HG02973 (cell line): ENCODE measurements at regions not wholly inside any gene's neighbourhood (a gene's known extent, or its start where the extent isn't known, plus 50 kb on each side); places are given as distances from the start of the nearest gene placed in this dataset.
"Not testable (repeated sequence)": the region's sequence is repeated elsewhere in the genome, so short reads cannot be mapped to it uniquely, and the experiment has no call there.

ENCODE experiments used
- ATAC-seq: cut with Tn5 transposase; IDR thresholded peaks from one replicate; pipeline ENCODE4 v1.9.1; 2021; ENCODE audit warnings: moderate library complexity; ENCODE audit not compliant: unreplicated experiment

DNA sequence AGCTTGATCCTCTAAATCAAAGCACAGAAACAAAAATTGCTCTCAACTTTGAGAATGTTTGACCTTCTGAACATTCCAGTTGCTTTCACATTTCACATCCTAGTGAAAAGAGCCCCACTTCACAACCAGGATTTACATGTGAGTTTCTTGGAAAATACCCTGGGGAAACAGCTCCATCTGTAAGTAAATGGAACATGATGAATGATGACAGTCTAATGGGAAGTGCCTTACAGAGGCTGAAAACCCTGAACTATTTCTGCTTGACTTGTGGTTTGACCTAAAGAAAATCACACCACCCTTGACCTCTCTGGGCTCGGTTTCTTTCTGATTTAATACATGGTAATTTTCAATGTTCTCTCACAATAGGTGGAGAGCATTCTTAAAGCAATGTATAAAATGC lies 499.4 kb upstream of the API5 start:
- no peak for ATAC-seq

DNA sequence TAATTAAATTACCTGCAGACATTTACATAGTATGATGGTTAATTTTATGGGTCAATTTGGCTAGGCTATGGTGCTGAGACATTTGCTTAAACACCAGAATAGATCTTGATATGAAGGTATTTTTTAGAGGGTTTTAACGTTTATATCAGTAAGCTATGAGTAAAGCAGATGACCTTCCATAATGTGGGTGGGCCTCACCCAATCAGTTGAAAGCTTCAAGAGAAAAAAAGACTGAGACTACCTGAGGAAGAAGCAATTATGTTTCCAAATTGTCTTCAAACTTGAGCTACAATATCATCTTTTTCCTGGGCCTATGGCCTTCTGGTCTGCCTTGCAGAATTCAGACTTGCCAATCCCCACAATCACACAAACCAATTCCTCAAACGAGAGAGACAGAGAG lies 498.8 kb upstream of the API5 start:
- no peak for ATAC-seq

DNA sequence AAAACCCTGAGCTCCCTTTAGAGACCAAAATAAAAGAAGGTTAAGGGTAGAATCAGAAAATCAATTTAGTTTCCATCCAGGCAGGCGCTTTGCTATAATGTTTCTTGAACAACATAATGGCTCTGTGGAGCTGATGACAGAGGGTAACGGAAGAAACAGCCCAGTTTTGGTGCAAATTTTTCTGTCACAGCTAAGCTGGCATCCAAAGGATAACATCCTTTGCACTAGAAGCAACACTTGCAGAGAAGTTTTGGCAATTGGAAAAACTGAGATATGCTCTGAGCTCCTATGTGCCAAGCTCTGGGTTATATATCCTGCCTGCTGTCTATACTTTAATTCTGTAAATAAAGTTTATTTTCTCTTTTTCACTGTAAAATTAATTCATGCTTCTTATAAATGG lies 495.3 kb upstream of the API5 start:
- no peak for ATAC-seq

DNA sequence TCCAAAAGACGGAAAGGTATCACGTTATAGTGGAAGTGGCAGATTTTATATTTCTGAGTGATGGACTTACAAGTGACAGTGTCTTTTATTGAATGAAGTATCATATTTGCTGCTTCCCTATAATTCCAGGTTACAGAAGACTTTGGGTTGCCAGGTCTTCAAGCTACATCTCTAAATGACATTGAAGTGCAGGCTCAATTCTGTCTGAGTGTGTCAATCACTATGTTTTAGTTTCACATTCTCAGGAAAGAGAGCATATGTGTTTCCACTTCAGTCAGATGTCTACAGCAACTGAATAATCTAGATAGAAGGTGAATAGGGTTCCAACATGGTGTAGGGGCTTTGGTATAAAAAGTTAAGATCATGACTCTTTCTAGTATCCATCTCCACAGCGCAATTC lies 492.7 kb upstream of the API5 start:
- no peak for ATAC-seq

DNA sequence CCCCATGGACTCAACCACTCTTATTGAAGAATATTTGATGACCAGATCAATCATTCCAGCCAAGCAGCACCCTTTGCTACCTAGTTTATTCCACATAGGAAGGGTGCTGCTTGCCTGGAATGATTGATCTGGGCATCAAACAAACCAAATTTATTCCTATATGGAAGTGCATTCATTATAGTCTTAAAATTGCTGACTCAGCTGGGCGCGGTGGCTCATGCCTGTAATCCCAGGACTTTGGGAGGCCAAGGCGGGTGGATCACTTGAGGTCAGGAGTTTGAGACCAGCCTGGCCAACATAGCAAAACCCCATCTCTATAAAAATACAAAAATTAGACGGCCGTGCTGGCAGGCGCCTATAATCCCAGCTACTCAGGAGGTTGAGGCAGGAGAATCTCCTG lies 489.6 kb upstream of the API5 start:
- not testable (repeated sequence) for ATAC-seq

DNA sequence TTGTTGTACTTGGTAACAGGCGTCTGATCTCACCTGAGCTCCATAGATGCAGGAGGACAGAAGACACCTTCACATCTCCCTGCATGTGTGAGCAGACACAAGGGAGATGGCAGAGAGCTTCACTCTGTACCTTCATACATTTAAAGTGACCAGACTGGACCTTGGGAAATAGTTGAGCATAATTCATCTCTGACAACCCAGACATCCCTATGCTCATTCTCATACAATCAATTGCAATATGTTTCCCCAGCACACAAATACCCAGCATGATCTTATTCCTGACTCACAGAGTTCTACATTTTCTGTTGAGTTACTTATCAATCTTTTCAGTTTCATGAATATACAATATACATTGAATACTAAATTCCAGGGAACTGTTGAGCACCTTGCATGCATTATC lies 488.2 kb upstream of the API5 start:
- ATAC-seq, result no peak

DNA sequence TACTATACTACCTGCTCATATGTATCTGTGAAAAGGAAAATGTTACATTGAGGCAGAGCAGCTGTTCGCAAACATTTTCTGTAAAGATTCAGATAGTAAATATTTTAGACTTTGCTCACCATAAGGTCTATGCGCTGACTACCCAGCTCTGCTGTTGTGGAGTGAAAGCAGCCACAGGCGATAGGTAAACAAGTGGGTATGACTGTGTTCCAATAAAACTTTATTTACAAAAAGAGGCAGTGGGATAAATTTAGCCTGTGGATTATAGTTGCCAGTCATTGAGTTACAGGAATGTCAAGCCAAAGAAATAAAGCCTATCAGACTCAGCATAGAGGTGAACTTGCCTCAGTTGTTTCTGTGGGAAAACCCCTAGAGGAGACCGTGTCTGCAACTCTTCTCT lies 487.7 kb upstream of the API5 start:
- no peak for ATAC-seq

DNA sequence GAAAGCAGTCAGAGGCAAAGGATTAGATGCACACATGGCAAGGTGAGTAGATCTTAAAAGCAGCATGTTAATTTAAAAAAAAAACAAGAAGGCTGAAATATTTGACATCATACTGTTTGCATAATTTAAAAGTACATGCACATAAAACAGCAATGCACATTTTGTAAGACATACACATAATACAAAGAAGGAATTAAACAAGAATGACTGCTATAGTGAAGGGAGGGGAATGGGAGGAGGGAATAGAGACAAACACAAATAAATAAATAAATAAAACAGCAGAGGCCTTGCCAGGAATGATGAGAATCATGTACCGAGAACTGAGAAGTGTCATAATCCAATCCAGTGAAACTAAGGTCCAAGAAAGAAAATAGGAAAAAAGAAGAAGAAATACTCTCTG lies 486.2 kb upstream of the API5 start:
- ATAC-seq, result no peak

DNA sequence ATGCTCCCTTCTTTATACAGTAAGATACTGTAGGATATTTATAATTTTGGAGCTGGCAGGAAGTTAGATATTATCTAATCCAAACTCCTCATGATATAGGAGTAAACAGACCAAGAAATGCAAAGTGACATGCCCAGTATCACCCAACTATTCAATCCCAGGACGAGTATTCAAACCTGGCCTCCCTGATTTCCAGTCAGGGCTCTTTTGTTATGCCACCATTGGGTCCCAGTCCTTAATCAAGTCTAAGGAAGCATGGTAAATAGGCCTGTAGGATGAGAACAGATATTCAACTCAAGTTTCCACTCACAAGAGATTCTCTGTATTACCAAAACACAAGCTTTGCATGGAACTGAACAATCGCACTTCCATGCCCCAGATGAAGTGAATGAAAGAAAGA lies 484.0 kb upstream of the API5 start:
- no peak for ATAC-seq

DNA sequence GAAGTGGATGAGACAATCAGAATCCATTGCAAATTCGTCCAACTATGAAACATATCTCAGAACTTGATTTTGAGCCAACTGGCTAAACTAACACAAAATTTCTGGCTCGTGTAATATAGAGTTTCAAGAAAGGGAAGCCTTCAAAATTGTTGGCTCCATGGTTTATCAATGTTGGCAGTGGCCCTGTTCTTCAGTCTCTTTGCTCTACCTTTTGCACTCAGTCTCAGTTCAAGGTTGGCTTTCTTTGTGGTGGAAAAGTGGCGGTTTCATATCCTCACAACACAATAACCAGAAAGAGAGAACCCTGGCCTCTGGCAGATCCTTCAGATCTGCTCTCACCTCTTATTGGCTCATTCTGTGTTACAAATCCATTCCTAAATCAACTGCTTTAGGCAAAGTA lies 473.8 kb upstream of the API5 start:
- ATAC-seq, result no peak

DNA sequence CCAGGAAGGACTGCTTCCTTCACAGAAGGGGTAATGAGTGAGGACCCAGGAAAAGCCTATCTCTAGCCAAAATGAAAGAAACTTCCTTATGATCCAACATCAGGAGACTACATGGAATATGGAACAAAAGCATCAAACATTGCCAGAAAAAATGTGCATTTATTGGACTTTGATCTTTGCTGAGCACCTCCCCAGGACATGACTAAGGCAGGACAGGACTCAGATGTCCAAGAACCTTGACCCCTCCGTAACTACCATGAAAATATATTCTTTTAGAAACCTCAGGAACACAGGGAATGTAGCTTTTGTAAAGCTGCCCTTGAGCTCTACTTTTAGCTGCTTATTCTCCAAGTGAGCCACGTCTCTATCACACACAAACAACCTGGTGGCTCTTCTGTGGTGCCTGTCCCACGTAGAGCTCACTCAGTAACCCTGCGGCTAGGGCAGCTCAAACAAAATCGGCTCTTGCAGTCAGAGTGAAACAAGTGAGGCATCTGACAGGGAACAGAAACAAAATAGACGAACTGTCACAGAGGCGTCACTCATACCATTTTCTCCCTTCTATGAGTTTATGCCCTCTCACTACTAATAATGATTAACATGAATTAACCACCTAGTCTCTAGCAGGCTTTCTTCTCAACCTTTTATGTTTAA lies 471.5 kb upstream of the API5 start:
- ATAC-seq, result no peak

DNA sequence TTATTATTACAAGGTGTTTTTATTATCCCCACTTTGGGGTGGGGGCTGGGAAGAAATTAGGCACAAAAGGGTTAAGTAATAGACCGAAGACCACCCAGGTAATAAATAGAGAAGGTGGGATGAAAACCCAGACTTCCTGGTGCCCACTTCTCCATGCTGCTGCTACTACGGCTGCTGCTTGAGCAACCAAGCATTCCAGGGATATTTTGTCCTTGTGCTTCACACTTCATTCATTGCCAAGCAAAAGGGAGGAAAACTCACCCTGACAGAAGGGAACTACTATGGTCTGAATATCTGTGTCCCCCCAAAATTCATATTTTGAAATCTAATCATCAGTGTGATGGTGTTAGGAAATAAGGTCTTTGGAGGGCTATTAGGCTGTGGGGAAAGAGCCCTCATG lies 470.9 kb upstream of the API5 start:
- ATAC-seq, result no peak

DNA sequence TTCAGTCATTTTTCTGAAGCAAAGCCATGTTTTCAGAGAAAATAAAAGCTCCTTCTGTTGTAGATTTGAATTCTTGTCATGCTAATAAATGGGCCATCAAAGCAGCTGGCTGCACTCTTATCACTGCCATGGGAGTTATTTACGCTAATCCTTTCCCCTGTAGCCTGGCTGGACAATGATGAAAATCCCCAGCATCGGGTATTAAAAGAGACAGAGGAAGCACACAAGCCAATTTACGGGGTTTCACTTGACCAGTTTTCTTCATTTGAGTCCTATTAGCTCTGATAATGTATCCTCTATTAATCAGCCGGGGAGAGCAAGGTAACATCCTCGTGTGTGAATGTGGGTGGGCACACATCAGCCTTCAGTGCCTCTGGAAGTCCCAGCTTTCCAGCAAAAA lies 470.2 kb upstream of the API5 start:
- ATAC-seq, result no peak

DNA sequence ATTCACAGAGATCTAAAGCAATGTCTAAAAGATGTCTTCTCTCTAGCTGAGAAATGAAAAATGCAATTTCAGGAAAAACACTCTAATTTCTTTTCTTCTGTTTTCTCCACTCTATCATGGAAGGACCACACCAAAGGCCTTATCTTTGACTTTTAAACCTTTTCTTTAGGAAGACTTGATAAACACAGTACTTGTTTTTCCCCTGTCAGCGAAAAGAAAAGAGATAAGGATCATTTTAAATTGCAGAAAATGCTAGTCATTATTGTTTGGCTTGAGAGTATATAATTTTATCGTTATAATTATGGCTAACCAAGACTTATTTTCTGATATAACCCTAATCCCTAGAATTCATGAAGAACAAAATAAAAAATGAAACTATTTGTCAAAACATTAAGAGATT lies 462.4 kb upstream of the API5 start:
- no peak for ATAC-seq

DNA sequence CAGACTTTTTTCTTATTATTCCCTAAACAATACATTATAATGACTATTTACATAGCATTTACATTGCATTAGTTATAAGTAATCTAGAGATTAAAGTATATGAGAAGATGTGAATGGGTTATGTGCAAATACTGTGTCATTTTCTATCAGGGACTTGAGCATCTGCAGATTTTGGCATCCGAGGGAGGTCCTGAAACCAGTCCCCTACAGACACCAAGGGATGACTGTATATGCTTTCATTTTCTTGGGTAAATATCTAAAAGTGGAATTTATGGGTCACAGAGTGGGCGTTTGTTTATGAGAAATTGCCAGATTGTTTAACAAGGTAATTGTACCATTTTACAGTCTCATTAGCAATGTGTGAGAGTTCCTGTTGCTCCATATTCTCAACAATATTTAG lies 454.5 kb upstream of the API5 start:
- no peak for ATAC-seq

DNA sequence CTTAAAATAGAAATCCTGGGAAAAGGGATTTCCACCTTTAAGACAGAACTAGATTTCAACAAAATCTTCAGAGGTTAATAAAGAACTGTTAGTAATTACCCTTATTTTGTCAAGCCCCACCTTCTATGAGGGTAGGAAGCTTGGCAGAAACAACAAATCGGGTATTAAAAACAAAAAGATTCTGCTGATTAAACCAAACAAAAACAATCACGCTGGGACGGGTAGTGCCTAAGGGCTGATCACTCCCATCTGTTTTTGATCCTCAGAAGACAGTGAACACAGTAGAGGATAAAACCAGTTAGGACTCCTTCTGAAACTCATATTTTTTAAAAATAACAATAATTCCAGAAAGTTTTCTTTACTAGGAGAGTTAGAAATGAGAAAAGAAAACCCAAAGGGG lies 441.3 kb upstream of the API5 start:
- ATAC-seq, result no peak

DNA sequence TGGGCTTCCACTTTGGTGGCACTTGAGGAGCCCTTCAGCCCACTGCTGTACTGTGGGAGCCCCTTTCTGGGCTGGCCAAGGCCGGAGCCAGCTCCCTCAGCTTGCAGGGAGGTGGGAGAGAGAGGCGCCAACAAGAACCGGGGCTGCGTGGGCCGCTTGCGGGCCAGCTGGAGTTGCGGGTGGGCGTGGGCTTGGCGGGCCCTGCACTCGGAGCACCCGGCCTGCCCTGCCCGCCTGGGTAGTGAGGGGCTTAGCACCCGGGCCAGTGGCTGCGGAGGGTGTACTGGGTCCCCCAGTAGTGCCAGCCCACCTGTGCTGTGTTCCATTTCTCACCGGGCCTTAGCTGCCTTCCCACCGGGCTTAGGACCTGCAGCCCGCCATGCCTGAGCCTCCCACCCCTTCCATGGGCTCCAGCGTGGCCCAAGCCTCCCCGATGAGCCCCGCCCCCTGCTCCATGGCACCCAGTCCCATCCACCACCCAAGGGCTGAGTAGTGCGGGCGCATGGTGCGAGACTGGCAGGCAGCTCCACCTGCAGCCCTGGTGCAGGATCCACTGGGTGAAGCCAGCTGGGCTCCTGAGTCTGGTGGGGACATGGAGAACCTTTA lies 437.9 kb upstream of the API5 start:
- not testable (repeated sequence) for ATAC-seq

DNA sequence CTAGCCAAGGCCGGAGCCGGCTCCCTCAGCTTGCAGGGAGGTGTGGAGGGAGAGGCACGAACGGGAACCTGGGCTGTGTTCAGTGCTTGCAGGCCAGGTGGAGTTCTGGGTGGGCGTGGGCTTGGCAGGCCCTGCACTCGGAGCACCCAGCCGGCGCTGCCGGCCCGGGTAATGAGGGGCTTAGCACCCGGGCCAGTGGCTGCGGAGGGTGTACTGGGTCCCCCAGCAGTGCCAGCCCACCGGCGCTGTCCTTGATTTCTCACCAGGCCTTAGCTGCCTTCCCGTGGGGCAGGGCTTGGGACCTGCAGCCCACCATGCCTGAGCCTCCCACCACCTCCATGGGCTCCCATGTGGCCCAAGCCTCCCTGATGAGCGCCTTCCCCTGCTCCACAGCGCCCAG lies 430.5 kb upstream of the API5 start:
- ATAC-seq, result not testable (repeated sequence)

DNA sequence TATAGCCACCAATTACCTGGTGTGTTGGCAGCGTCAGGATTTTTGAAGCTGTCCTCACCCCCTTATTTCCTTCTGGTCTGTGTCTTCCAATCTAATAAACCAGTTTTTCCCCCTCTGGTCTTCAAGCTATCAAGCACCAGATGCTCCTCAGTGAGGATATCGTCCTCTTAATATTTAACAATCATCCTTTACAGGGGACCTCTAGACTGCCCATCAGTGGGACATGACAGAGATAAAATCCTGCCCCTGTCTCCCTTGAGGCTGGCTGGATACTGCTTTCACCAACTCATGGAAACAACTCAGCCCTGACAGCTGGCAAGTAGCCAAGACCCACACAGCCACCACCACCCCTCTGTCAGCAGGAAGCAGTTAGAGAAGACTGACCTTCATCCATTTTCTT lies 421.0 kb upstream of the API5 start:
- no peak for ATAC-seq

DNA sequence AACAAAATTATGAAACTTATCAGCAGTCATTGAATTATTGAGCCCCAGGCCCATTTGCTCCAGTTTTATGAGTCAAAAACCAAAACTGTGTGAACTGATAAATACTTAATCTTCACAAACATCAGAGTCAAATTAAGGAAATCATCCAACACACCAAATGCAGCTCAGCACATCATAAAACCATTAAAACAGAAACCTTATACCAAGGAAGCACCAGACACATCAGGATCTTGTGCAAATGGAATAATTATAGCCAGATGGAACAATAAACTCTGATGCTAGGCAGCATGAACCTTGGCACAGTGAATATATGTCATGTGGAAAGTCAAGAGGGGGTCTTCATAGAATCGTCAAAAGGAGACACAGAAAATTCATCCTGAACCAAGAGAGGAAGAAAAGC lies 410.7 kb upstream of the API5 start:
- no peak for ATAC-seq

DNA sequence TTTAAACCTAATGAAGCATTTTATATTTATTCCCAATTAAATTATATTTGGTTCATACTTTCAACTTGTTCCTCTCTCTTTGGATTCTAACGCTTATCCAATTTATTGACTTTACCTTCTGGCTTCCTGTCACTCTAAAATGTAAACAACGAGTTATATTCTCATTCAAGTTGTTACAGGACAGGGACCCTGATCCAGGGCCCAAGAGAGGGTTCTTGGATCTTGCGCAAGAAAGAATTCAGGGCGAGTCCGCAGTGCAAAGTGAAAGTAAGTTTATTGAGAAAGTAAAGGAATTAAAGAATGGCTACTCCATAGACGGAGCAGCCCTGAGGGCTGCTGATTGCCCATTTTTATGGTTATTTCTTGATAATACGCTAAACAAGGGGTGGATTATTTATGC lies 405.6 kb upstream of the API5 start:
- ATAC-seq, result no peak

DNA sequence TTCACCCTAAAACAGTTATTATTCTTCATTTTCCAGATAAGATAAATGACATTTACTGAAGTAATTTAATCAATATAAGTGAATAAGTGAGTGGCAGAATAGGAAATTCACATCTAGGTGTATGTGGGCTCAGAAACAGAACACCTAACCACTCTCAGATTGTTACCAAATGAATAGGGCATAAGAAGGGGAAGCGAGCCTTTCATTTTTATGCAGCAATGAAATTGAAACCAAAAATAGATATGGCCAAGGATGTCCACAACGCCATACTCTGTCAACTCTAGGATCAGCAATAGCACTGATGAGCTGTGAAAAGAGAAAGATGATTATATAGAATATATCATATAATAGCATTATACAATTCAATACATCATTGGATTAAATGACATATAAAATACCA lies 398.1 kb upstream of the API5 start:
- no peak for ATAC-seq

DNA sequence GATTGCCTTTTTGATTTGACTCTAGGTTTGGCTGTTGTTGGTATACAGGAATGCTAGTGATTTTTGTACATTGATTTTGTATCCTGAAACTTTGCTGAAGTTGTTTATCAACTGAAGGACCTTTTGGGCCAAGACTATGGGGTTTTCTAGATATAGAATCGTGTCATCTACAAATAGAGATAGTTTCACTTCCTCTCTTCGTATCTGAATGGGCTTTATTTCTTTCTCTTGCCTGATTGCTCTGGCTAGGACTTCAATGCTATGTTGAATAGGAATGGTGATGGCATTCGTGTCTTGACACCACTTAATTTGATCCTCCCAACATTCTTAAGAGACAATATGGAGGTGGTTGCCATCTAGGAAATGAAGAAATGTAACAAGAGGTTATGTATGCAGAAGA lies 388.1 kb upstream of the API5 start:
- ATAC-seq, result no peak
